Ascending aorta (tissue), 2 donors: ENCODE measurements at regions not wholly inside any gene's neighbourhood (a gene's known extent, or its start where the extent isn't known, plus 50 kb on each side); places are given as distances from the start of the nearest gene placed in this dataset.

Experiments used
- DNase-seq, 2 donors: peaks; one replicate each; pipeline ENCODE4 v3.0.0-alpha.2; 2019; ENCODE audit warnings: low spot score in 2 of 2
- H3K27ac ChIP-seq, 2 donors: fragments of 200-600 bp; sonication (generic); one replicate each; pipeline ENCODE4 v1.5.1; 2016 to 2017; ENCODE audit warnings: mild to moderate bottlenecking in 1 of 2
- H3K27me3 ChIP-seq: fragments of 200-600 bp; sonication (generic); one replicate; pipeline ENCODE4 v1.5.1; 2017
- H3K36me3 ChIP-seq, 2 donors: fragments of 200-600 bp; sonication (generic); one replicate each; pipeline ENCODE4 v1.5.1; 2016
- H3K4me1 ChIP-seq, 2 donors: fragments of 200-600 bp; sonication (generic); one replicate each; pipeline ENCODE4 v1.5.1; 2016 to 2017; ENCODE audit warnings: mild to moderate bottlenecking in 1 of 2
- H3K4me3 ChIP-seq, 2 donors: fragments of 200-600 bp; sonication (generic); one replicate each; pipeline ENCODE4 v1.5.1; 2016 to 2017; ENCODE audit warnings: mild to moderate bottlenecking in 1 of 2
- H3K9me3 ChIP-seq, 2 donors: fragments of 200-600 bp; sonication (generic); one replicate each; pipeline ENCODE4 v1.5.1; 2016
- CTCF ChIP-seq, 3 experiments: fragments of 200-600 bp in 2 of 3; fragments of 450-650 bp in 1 of 3; sonication (generic) in 2 of 3; IDR thresholded peaks; one replicate each; pipeline ENCODE4 v1.5.1; 2016 to 2019; ENCODE audit warnings: antibody characterized with exemption in 3 of 3, mild to moderate bottlenecking in 1 of 3, moderate library complexity in 1 of 3
- intact Hi-C: fragments of 100-400 bp; cut with DNase I; formaldehyde crosslinking; loops from one replicate; pipeline ENCODE4 v1.15.1; 2023

GRCh38 chr9:82332774-82333152 lies 344.2 kb downstream of the SPATA31D1 start:
- Histone ChIP-seq H3K4me1 (no peaks in the 10 kb centered on the region), H3K27ac (no peak overlapping the region), H3K27me3 (no peaks in the 10 kb centered on the region), H3K36me3 (no peaks in the 10 kb centered on the region), H3K4me3 (no peak overlapping the region), H3K9me3 (no peaks in the 10 kb centered on the region)
- intact Hi-C loops, result no loop called here
- DNase-seq, result no peak
- TF ChIP-seq CTCF (IDR thresholded peaks at IDR 0.05), result no peak

- Histone ChIP-seq H3K27ac (no peak overlapping the region), H3K36me3 (no peaks in the 10 kb centered on the region), H3K27me3 (no peaks in the 10 kb centered on the region), H3K4me1 (no peaks in the 10 kb centered on the region), H3K4me3 (no peak overlapping the region), H3K9me3 (no peaks in the 10 kb centered on the region)
- intact Hi-C loops, result no loop called here
- DNase-seq, result no peak
- no peak for TF ChIP-seq CTCF (IDR thresholded peaks at IDR 0.05)
These were observed 345.1 kb downstream of the SPATA31D1 start for GRCh38 chr9:82333671-82334070.

GRCh38 chr9:82334286-82334685 lies 345.7 kb downstream of the SPATA31D1 start:
- H3K27me3 ChIP-seq, result no peaks in the 10 kb centered on the region
- no peaks in the 10 kb centered on the region for H3K36me3 ChIP-seq
- no peaks in the 10 kb centered on the region for H3K9me3 ChIP-seq
- DNase-seq, result no peak
- no peaks in the 10 kb centered on the region for H3K4me1 ChIP-seq
- no peak overlapping the region for H3K27ac ChIP-seq
- no peak for TF ChIP-seq CTCF (IDR thresholded peaks at IDR 0.05)
- no peak overlapping the region for H3K4me3 ChIP-seq
- intact Hi-C loops, result no loop called here

GRCh38 chr9:82337351-82337750 lies 348.8 kb downstream of the SPATA31D1 start:
- Histone ChIP-seq H3K27me3 (no peaks in the 10 kb centered on the region), H3K27ac (no peak overlapping the region), H3K4me1 (no peaks in the 10 kb centered on the region), H3K9me3 (no peaks in the 10 kb centered on the region), H3K36me3 (no peaks in the 10 kb centered on the region), H3K4me3 (no peak overlapping the region)
- no peak for DNase-seq
- intact Hi-C loops, result no loop called here
- no peak for TF ChIP-seq CTCF (IDR thresholded peaks at IDR 0.05)

GRCh38 chr9:82342046-82342445 lies 353.5 kb downstream of the SPATA31D1 start:
- intact Hi-C loops, result no loop called here
- no peak for DNase-seq
- H3K36me3 ChIP-seq, result no peaks in the 10 kb centered on the region
- H3K4me1 ChIP-seq, result no peaks in the 10 kb centered on the region
- H3K27ac ChIP-seq, result no peak overlapping the region
- H3K4me3 ChIP-seq, result no peak overlapping the region
- H3K27me3 ChIP-seq, result no peaks in the 10 kb centered on the region
- no peak for TF ChIP-seq CTCF (IDR thresholded peaks at IDR 0.05)
- no peaks in the 10 kb centered on the region for H3K9me3 ChIP-seq

GRCh38 chr9:82346040-82346439 lies 357.5 kb downstream of the SPATA31D1 start:
- Histone ChIP-seq H3K36me3 (no peaks in the 10 kb centered on the region), H3K27me3 (no peaks in the 10 kb centered on the region), H3K4me1 (no peaks in the 10 kb centered on the region), H3K27ac (no peak overlapping the region), H3K4me3 (no peak overlapping the region), H3K9me3 (no peaks in the 10 kb centered on the region)
- intact Hi-C loops, result no loop called here
- no peak for DNase-seq
- no peak for TF ChIP-seq CTCF (IDR thresholded peaks at IDR 0.05)
